HTR-8/SVneo (cell line): ENCODE measurements at regions not wholly inside any gene's neighbourhood (a gene's known extent, or its start where the extent isn't known, plus 50 kb on each side); places are given as distances from the start of the nearest gene placed in this dataset.

Source experiments
- DNase-seq: peaks from one replicate; pipeline ENCODE4 v3.0.0; 2011; ENCODE audit warnings: low spot score, mixed read lengths; ENCODE audit not compliant: insufficient read length
- FAIRE-seq: peaks from 2 replicates; lab custom pipeline; 2011; peaks lifted over from hg19 to GRCh38; lab: Jason Lieb, UNC

DNA sequence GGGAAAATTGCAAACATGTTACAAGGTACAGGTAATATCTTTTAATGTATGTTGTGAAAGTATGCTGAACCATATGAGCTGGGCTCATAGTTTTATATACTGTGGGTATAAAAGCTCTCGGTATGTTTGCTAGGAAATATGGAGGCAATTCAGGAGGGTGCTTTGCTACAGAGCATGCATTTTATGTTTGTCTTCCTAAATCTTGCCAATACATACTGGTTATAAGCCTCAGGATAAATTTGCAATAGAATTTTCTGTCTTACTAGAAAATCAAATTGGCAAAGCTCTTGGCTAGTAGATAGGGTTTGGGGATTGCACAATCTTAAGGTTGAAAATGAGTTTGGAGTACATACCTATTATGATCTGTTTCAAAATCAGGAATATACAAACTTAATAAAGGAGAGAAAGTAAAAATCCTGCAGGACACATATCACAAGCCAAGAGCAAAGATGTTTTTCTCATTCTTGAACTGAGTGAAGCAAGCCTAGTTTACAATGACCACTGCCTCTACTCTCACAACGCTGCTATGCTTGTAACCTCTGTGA is 751.2 kb downstream of the HDGFL1 start:
- FAIRE-seq: no peak
- no peak for DNase-seq

DNA sequence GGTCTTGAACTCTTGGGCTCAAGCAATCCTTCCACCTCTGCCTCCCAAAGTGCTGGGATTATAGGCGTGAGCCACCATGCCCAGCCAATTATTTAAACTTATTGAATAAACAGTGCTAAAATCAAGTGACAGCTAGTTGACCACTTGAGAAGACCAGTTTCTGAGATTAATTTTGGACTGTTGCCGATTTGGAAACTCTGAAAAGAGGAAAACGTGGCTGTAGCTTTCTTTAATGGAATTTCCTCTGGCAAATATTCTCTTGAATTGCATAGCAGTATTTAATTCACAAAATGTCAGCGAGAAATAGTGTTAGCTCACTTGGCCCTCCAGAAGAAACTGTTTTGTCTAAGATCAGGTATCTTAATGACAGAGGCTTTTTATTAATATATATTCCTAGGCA is 754.5 kb downstream of the HDGFL1 start:
- no peak for FAIRE-seq
- DNase-seq: no peak

DNA sequence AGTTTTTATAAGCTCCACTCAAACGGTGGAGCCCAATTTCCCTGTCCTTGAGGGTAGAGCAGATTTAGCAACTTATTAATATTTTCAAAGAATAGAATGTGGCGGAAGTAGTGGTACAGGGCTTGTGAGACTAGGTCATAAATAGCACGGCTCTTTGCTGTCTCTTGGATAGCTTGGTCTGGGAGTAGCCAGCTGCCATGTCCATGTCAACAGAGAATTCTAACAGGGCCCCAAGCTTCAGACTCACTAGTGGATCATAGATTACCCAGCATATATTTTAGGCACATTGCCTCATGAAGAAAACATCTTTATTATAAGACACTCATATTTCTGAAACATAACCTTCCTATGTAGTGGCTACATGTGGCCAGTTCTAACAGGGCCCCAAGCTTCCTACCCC is 755.7 kb downstream of the HDGFL1 start:
- FAIRE-seq: no peak
- no peak for DNase-seq

DNA sequence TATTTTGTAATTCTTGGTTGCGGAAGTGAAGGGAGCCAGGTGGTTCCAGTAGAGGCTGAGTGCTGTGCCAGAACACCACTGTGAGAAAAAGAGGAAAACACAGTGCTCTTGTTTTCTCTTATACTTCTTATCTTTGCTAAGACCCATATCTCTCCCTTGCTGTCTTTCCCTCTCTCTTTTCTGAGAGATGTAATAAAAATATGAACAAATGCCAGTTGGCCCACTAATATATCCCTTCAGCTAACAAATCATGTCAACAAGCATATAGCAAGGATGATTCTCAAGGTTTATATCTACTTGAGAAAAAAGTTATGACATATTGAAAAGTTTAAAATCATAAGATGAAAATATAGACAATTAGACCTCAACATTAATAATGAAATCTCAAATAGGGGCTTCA is 758.3 kb downstream of the HDGFL1 start:
- no peak for FAIRE-seq

DNA sequence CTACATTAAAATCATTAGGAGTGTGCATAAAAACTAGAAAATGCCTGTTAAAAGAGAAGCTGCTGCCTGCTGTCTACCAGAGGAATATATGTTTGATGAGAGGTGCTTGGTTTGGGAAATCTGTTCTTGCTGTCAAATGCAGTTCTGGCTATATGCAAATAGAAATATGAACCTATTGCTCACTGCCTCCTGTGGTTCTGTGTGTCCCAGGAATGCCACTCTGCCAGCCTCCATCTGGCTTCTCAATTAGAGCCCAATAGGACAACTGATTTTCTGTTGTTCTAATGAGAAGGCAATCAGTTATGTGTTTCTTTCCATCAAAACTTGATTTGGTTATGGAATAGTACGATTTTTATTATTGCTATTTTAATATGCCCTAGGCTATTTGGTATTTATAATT is 759.7 kb downstream of the HDGFL1 start:
- DNase-seq (no peak), FAIRE-seq (no peak)

More for the DNA sequence above, 758.3 kb downstream of the HDGFL1 start:
- no peak for DNase-seq

DNA sequence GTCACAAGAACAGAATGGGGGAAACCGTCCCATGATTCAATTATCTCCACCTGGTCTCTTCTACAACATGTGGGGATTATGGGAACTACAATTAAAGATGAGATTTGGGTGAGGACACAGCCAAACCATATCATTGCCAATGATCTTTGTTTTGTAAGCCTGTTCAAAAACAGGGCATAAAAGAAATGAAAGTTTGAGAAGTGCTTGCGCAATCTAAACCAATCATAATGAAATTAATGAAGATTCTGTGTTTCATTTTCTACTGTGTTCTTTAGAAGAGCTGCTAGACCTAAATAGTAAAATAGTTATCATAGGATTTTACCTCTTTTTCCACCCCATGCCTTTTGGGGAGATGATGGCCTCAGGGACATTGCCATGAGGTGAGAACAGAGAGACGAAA is 761.3 kb downstream of the HDGFL1 start:
- no peak for FAIRE-seq

DNA sequence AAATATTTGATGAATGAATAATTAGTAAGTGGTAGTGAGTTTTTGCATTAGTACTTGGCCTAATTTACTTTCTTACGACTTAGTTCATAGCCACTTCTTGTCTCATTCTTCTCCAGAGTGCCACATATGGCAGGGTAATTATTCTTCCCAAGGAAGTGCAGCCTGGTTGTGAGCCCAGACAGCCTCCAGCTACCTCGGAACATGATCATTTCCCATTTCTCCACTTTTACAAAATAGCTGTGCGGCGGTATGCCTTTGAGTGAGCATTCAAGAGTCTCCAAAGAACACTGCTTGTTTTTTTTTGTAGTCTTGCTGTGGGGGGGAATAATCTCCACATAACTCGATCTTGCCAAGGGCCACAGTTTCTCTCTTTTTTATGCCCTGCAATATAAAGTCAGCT is 765.0 kb downstream of the HDGFL1 start:
- DNase-seq: no peak
- no peak for FAIRE-seq

More for the DNA sequence above, 761.3 kb downstream of the HDGFL1 start:
- no peak for DNase-seq

DNA sequence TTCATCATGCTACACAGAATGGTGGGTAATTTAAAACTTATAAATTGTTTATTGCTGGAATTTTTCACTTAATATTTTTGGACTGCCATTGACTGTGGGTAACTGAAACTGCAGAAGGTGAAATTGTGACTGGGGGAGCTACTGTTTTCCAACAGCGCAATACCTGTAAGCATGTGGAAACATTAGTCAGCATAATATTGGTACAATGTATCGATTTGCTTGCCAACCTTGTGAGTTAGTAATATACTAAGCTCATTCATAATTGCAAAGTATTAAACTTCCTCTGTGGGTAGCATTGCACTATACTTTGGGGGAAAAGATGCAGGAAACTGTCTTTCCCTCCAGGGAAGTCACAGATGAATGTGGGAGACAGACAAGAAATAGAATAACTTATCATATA is 766.5 kb downstream of the HDGFL1 start:
- FAIRE-seq: no peak

DNA sequence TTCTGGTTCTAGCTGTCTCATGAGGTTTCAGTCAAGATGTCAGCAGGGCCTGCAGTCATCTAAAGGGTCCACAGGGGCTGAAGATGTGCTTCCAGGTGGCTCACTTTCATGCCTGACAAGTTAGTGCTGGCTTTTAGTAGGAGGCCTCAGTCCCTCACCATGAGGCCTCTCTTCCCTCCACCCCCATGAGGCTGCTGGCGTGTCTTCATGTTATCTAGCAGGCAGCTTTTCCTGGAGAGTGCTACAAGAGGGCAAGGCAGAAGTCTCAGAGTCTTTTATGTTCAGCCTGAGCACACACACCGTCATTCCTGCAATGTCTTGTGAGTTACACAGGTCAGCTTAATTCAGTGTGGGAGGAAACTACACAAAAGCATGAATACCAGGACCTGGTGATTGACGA is 769.9 kb downstream of the HDGFL1 start:
- DNase-seq (no peak), FAIRE-seq (no peak)

More for the DNA sequence above, 766.5 kb downstream of the HDGFL1 start:
- no peak for DNase-seq

DNA sequence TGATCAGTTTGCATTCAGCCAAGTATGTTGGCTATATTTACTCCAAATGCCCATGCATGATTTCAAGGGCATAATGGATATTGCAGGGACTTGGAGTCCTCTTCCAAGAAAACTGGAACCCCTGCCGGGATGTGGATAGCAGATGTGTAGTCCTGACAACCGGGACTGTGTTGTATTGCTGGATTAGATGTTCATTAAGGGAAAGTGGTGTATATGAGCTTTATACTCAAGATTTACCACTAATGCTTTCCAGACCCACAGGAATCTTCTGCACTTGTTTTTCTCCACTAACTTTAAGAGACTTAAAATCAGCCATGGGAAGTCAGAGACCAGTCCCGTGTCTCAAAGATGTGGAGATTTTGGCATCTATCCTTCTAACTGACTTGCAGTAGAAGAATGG is 770.9 kb downstream of the HDGFL1 start:
- FAIRE-seq (no peak), DNase-seq (no peak)

DNA sequence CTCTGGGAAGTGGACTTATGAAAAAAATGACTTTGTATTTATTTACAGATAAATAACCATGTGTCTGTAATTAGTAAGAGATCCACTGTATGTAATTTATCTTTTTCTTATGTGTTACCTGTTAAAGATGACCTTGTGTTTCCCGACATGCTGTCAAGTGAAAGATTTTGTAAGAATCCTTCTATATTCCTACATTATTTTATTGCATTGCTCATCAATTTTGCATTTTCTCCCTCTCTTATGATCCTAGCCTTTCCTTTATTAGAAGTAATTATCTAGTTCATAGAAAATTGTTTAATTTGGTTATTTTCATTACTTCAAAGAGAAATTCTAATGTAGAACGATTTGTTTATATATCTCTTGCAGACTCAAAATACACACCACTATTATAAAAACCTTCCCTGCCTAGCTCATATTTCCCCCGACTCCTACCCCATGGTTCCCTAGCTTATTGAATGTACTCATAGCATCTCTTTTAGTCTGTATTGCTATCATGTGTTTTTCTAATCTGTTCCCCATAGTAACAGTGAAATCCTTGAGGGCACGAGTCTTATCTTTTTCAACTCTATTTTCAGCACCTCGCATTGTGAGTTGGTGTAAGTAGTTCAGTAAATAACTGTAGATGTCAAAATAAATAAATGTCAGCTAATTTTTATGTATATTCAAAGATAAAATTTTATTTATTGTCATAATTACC is 774.4 kb downstream of the HDGFL1 start:
- FAIRE-seq (no peak), DNase-seq (no peak)

DNA sequence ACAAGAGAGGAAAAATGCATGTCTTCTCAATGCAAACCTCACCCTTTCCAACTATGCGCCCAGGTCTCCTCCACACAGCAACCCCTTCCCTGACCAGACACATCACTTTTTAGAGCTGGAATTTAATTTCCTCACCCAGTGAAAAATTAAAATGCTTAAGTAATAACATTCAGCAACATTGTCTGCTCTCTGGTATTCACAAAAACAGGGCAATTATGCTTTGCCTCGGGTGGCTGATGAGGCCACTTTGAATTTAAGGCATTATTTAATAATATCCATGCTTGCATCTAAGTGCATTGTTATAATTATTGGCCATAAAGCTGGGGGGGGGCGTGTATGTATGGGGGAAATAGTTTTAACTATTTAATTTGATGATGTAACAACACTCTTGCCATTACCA is 777.8 kb upstream of the NRSN1 start:
- FAIRE-seq (no peak), DNase-seq (no peak)

DNA sequence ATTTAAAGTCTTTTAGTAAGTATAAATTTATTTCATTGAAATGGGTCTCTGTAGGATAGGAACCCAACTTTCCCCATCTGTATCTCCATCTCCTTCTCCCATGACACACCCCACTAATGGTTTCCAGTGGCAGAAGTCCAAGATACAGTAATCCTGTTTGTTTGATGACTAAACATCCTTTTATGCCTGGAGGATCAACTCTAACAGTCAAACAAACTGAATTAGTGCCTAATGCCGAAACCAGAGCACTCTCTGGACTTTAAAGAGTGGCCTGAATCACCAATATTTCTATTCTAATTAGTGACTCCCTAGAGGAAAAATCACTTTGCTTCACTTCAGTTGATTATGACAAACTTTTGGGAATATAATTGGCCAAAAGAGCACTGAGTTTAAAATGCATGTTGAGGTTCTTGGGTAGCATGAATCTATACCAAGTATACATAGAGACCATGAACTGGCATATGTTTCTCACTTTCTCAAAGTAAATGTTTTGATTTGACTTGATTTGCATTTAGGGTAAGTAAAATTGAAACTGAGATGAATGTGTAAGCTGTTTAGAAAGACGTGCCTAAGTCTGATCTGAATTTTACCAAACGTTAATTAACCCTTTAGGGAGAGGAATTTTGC is 776.4 kb upstream of the NRSN1 start:
- DNase-seq: peak; percentile 10
- no peak for FAIRE-seq

DNA sequence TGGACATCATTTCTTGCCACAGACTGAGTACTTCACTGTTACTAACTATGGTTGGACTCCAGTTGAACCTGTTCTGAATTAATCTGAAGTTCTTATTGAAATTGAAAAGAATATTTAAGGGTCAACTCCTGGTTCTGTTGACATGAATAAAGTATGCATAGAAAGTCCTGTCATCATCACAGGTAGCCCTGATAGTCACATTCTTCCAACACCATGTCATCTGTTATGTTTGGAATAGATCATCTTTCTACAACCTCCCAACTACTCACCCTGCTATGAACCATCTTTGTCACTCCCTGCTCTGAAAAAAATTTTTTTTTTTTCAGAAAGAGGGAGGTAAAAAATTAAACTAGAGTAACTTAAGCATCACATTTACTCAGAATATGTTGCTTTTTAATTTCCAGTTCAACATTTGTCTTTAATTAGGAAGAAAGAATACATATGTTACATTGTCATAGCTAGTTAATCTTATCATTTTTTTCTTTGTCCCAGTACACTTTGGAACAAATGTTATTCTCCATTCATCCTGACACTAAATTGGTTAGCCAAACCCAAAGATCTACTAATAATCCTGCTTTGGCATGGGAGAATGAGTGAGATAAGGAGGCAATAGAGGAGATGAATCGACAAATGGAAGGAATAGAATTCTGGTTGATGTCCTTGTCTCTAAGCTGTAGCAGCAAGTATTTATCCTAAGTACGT is 775.1 kb upstream of the NRSN1 start:
- no peak for DNase-seq
- no peak for FAIRE-seq

DNA sequence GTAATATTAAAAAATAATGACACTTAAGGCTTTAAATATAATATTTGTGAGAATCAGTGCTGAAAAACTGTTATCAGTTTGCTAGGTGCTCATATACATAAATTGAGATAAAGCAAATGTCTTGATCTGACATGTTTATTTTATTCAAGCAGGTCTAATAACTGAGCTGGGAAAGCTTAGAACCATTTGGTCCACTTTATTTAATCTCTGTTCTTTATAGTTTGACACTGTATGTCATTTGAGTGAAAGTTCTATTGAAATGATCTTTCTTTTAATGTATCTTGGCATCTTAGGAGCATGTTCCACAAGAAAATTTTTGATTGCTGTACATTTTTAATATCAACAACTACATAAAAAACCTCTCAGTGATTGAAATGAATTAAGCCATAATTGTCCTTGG is 772.0 kb upstream of the NRSN1 start:
- DNase-seq: no peak
- FAIRE-seq: no peak

DNA sequence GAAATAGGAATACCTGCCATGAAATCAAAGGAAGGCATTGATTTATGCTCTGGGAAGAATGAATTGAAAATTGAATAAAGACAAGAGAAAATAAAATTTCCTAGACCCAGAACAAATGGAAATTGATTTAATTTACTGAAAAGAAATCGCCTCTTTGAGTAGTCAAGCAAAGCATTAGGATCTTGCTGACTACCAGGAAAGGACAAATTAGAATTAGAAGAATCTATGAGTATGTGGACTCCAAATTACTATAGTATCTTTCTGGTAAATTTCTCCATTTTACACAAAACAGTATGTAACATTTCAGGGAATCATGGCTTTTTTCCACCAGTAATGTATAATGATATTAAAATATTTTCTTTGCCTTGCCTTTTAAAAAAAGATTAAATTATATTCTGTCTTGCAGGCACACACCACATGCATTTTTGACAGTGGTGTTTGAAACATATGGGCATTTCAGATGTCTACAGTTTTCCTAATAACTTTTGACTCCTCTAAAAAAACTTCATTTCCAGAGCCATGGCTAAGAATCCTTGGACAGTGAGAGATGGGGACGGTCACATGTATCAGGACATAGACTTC is 768.7 kb upstream of the NRSN1 start:
- DNase-seq (no peak), FAIRE-seq (no peak)

DNA sequence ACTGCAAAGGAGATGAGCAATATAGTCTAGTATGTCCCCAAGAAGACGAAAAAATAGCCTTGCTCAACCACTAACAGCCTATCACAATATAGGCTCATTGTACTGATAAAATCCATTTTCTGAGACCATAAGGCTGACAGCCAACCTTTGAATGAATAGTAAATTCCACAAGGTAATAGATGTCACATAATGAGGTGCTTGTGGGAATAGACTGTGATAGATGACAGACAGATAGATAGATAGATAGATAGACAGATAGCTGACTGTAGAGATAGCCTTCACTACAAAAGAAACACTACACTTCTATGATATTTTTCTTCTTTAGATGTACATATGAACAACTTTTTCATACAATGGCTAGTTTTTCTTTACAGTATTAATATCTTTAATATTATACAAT is 760.3 kb upstream of the NRSN1 start:
- FAIRE-seq (no peak), DNase-seq (no peak)

DNA sequence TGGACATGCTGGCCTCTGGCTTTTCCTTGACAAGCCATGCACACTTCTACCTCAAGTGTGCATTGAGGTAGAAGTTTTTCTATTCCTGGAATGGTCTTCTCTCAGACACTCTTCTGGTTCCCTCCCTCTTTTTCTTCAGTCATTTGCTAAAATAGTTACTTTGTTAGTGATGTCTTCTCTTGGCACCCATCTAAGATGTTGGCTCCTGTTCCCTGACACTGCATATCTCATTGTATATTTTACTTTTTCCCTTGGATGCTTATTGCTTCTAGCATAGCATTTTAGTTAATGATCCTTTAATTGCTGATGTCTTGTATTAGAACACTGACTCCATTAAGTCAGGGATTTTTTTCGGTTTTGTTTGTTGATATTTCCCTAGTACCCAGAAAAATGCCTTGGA is 758.7 kb upstream of the NRSN1 start:
- FAIRE-seq (no peak), DNase-seq (no peak)

DNA sequence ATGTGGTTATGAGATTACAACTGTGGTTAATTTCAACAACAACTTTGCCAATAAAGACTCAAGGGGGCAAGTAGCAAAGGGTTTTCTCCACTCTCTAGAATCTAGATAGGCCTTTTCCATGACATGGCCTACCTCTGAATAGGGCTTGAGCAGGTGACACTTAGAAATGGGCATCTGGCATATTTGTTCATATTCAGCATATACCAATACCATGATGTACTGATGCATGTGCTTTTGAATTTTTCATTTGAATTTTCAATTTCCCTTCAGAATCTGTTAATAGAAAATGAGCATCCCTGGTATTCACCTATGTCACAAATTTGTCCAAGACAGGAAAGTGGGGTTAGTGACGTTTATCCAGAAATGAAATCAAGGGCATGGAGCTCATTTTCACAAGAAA is 757.5 kb upstream of the NRSN1 start:
- no peak for FAIRE-seq

DNA sequence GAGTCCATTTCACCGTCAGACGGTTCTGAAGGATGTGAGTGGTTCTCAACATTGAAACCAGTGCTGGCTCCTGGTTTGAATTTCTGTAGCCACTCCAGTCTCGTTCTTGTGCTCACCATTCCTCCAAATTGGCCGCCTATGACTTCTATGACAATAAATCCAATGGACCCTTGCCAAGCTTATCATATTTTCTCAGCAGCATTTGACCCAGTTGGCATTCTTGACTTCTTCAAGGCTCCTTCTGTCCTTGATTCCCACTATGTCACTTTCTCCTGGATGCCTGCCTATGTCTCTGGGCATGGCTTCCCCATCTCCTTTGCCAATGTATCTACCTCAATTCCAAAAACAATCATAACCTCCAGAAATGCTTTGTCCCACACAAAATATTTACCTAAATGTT is 756.0 kb upstream of the NRSN1 start:
- DNase-seq (no peak), FAIRE-seq (no peak)

More for the DNA sequence above, 757.5 kb upstream of the NRSN1 start:
- DNase-seq: no peak
